ENCODE measurements at regions not wholly inside any gene's neighbourhood (a gene's known extent, or its start where the extent isn't known, plus 50 kb on each side); places are given as distances from the start of the nearest gene placed in this dataset.

- DNase-seq: no peak
These were observed 316.8 kb downstream of the PIK3C3 start for GRCh38 chr18:42271647-42272414.

- no peak for DNase-seq
These were observed 319.6 kb downstream of the PIK3C3 start for GRCh38 chr18:42274488-42275137.

- no peak for DNase-seq
These were observed 320.1 kb downstream of the PIK3C3 start for GRCh38 chr18:42275138-42275535.

GRCh38 chr18:42275949-42276730 lies 321.1 kb downstream of the PIK3C3 start:
- DNase-seq: no peak

- no peak for DNase-seq
These were observed 326.1 kb downstream of the PIK3C3 start for GRCh38 chr18:42281124-42281523.

- no peak for DNase-seq
These were observed 326.8 kb downstream of the PIK3C3 start for GRCh38 chr18:42281851-42282250.

GRCh38 chr18:42287047-42287446 lies 332.0 kb downstream of the PIK3C3 start:
- no peak for DNase-seq

GRCh38 chr18:42288129-42288528 lies 333.1 kb downstream of the PIK3C3 start:
- DNase-seq: no peak

- no peak for DNase-seq
These were observed 334.5 kb downstream of the PIK3C3 start for GRCh38 chr18:42289526-42289925.

- no peak for DNase-seq
These were observed 335.6 kb downstream of the PIK3C3 start for GRCh38 chr18:42290318-42291307.

- DNase-seq: no peak
These were observed 337.6 kb downstream of the PIK3C3 start for GRCh38 chr18:42292654-42293053.

- DNase-seq: no peak
These were observed 341.2 kb downstream of the PIK3C3 start for GRCh38 chr18:42296192-42296591.

- no peak for DNase-seq
These were observed 341.7 kb downstream of the PIK3C3 start for GRCh38 chr18:42296723-42297122.

GRCh38 chr18:42298759-42299675 lies 344.0 kb downstream of the PIK3C3 start:
- peak; percentile 74 for DNase-seq

- DNase-seq: no peak
These were observed 351.0 kb downstream of the PIK3C3 start for GRCh38 chr18:42305869-42306593.

- no peak for DNase-seq
These were observed 351.6 kb downstream of the PIK3C3 start for GRCh38 chr18:42306594-42306980.

GRCh38 chr18:42310956-42311355 lies 355.9 kb downstream of the PIK3C3 start:
- DNase-seq: no peak

- no peak for DNase-seq
These were observed 371.7 kb downstream of the PIK3C3 start for GRCh38 chr18:42326752-42327151.

- DNase-seq: no peak
These were observed 373.9 kb downstream of the PIK3C3 start for GRCh38 chr18:42328931-42329330.

GRCh38 chr18:42330296-42330695 lies 375.3 kb downstream of the PIK3C3 start:
- DNase-seq: no peak

- DNase-seq: no peak
These were observed 378.5 kb downstream of the PIK3C3 start for GRCh38 chr18:42333558-42333957.
